ENCODE measurements at regions not wholly inside any gene's neighbourhood (a gene's known extent, or its start where the extent isn't known, plus 50 kb on each side); places are given as distances from the start of the nearest gene placed in this dataset.
"Not testable (repeated sequence)": the region's sequence is repeated elsewhere in the genome, so short reads cannot be mapped to it uniquely, and the experiment has no call there.

DNA sequence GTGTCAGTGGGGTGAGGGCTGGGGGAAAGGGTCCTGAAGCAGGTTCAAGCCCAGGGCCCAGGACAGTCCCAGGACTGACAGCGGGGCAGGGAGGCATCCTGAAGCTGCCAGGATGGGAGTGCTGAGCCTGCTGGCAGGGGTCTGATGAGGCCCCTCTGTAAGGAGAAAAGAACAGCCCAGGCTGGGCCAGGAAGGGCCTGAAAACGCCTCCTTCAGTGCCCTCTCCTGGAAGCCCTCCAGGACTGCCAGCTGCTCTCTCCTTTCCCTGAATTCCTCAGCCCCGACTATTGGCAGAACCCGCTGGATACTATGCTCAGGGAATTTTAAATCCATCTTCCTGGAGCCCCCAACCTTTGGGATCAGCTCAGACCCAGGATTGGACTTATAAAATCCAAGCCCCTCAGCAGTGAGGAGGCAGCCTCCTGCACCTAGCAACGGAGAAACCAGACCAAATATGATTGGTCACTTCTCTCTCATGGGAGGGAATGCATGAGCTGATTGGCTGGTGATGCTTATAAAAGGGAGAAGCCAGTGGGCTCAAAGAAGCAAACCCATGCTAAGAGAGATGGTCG lies 203.5 kb upstream of the LINGO1 start:
- no peaks in the 10 kb centered on the region for H4K20me1 ChIP-seq
- TF ChIP-seq Cebpa-rat (IDR thresholded peaks at IDR 0.05): no peak
- no peaks in the 10 kb centered on the region for H3K36me3 ChIP-seq
- peaks cover 17% of the 10 kb centered on the region for H3K4me1 ChIP-seq
- H3K4me2 ChIP-seq: no peak overlapping the region
- no peaks in the 10 kb centered on the region for H3K27me3 ChIP-seq
- no peaks in the 10 kb centered on the region for H3K9me3 ChIP-seq
- H3K27ac ChIP-seq: no peak overlapping the region
- no peak overlapping the region for H3K9ac ChIP-seq
- no peak overlapping the region for H3K4me3 ChIP-seq

DNA sequence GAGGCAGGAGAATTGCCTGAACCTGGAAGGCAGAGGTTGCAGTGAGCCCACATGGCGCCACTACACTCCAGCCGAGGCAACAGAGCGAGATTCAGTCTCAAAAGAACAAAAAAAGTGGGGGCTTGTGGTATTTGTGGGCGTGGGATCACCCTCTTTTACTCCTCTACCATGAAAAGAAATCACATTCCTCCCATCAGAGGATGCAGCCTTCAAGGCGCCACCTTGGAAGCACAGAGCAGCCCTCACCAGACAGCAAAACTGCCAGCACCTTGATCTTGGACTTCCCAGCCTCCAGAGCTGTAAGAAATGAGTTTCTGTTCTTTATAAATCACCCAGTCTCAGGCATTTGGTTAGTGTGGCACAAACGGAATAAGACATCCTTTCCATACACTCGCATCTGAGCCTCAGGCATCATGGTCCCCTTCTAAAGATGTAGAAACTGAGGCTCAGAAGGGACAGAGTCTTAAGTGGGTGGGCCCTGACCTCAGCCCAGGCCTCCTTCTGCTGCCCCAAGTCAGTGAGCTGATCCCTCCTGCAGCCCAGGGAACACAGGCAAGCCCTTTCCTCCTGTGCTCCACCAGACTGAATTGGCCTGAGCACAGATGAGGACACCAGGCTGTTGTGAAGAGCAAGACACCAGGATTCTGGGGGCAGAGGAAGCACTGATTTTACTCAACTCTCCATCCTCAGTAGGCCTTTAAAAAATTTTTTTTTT lies 201.7 kb upstream of the LINGO1 start:
- TF ChIP-seq Cebpa-rat (IDR thresholded peaks at IDR 0.05): no peak
- H3K9me3 ChIP-seq: no peaks in the 10 kb centered on the region
- peaks cover 17% of the 10 kb centered on the region for H3K4me1 ChIP-seq
- H3K9ac ChIP-seq: no peak overlapping the region
- no peaks in the 10 kb centered on the region for H3K36me3 ChIP-seq
- H3K4me2 ChIP-seq: no peak overlapping the region
- no peak overlapping the region for H3K27ac ChIP-seq
- no peaks in the 10 kb centered on the region for H3K27me3 ChIP-seq
- H4K20me1 ChIP-seq: no peaks in the 10 kb centered on the region
- no peak overlapping the region for H3K4me3 ChIP-seq

DNA sequence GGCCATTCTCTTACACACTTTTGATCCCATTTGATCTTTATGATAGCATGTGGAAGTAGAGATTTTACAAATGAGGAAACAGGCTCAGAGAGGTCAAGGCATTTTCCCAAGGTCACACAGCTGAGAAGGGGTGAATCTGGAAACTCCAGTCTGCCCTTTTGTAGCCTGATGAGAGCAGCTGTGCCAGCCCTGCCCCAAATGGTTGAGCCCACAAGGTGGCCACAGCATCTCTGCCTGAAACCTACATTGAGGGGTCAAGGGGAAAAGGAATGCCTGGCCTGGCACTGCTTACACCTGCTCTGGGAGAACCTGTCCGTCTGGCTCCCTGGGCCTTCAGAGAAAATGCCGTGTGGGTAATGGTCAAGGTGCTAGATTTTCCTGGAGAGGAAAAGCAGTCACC lies 200.2 kb upstream of the LINGO1 start:
- H3K9me3 ChIP-seq: no peaks in the 10 kb centered on the region
- H3K36me3 ChIP-seq: no peaks in the 10 kb centered on the region
- H3K4me2 ChIP-seq: no peak overlapping the region
- no peak overlapping the region for H3K4me3 ChIP-seq
- peaks cover 12% of the 10 kb centered on the region for H3K4me1 ChIP-seq
- TF ChIP-seq Cebpa-rat (IDR thresholded peaks at IDR 0.05): no peak
- H4K20me1 ChIP-seq: no peaks in the 10 kb centered on the region
- no peak overlapping the region for H3K27ac ChIP-seq
- no peak overlapping the region for H3K9ac ChIP-seq
- H3K27me3 ChIP-seq: no peaks in the 10 kb centered on the region

DNA sequence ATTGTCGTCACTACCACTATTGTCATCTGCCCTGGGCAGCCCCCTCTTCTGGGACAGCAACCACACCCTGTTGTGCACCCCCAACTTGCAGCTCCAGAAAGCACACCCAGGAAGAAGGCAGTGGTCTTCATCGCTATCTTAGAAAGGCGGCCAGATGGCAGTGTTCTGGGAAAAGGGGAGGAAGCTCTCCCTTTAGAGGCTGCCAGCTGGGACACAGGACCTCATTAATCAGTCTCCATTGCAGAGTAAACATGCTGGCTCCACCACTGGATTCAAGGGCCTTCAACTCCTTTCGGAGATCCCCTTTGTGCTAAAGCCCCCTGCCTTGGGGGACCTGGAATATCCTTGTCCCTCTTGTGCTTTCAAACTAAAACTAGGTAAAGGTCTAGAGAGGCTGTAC lies 199.3 kb upstream of the LINGO1 start:
- H3K36me3 ChIP-seq: no peaks in the 10 kb centered on the region
- no peak overlapping the region for H3K4me2 ChIP-seq
- no peaks in the 10 kb centered on the region; the same call in 1 of the 2 replicates for H4K20me1 ChIP-seq
- H3K9me3 ChIP-seq: no peaks in the 10 kb centered on the region
- no peak for TF ChIP-seq Cebpa-rat (IDR thresholded peaks at IDR 0.05)
- H3K27ac ChIP-seq: no peak overlapping the region
- no peak overlapping the region for H3K9ac ChIP-seq
- no peaks in the 10 kb centered on the region for H3K27me3 ChIP-seq
- no peak overlapping the region for H3K4me3 ChIP-seq
- peaks cover 4% of the 10 kb centered on the region; the same call in 1 of the 2 replicates for H3K4me1 ChIP-seq

DNA sequence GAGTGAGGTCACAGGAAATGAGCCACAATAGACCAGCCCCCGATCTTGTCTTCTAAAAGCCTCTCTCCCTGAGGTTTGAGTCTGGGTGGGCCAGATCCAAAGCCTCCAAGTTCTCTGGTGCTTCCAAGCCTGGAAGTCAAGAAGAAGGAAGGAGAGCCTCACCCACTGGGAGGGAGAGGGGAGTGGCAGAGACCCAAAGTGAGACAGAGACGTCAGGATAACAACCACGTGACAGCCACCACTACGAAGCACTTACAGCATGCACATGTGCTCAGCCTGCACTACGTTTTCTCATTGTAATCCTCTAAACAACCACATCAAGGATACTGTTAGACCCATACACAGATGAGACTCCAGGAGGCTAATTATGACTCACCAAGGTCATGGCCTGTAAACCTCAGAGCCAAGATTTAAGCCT lies 197.3 kb upstream of the LINGO1 start:
- TF ChIP-seq Cebpa-rat (IDR thresholded peaks at IDR 0.05): no peak
- no peak overlapping the region for H3K27ac ChIP-seq
- H4K20me1 ChIP-seq: no peaks in the 10 kb centered on the region; the same call in 1 of the 2 replicates
- no peak overlapping the region for H3K4me3 ChIP-seq
- no peaks in the 10 kb centered on the region for H3K27me3 ChIP-seq
- no peak overlapping the region for H3K9ac ChIP-seq
- no peaks in the 10 kb centered on the region for H3K9me3 ChIP-seq
- no peak overlapping the region for H3K4me2 ChIP-seq
- no peaks in the 10 kb centered on the region for H3K36me3 ChIP-seq
- H3K4me1 ChIP-seq: peaks cover 4% of the 10 kb centered on the region; the same call in 1 of the 2 replicates

GRCh38 chr15:77829331-77829730 lies 196.6 kb upstream of the LINGO1 start:
- H3K4me3 ChIP-seq, H3K4me2 ChIP-seq, H3K27me3 ChIP-seq, H3K4me1 ChIP-seq, H4K20me1 ChIP-seq, H3K27ac ChIP-seq, H3K9me3 ChIP-seq, H3K9ac ChIP-seq, H3K36me3 ChIP-seq: not testable (repeated sequence)

DNA sequence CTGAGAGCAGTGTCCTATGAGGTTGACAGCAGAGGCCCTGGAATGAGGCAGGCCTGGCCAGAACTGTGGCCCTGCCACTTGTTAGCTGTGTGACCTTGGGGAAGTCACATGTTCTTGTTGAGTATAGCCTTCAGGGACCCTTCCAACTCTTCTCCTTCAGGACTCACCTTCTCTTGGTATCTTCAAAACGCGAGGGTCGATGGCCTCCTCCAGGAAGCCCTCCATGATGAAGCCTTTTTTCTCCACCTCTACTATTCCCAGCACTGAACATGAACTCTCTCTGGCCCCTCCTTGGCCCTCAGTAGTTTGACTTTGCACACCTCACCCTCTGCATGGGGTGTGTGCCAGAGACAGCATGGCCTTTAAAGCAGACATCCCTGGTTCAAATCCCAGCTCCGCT lies 195.1 kb upstream of the LINGO1 start:
- H3K36me3 ChIP-seq: no peaks in the 10 kb centered on the region
- no peaks in the 10 kb centered on the region for H3K4me1 ChIP-seq
- H3K27me3 ChIP-seq: no peaks in the 10 kb centered on the region
- H3K4me2 ChIP-seq: no peak overlapping the region
- H3K9ac ChIP-seq: no peak overlapping the region
- H4K20me1 ChIP-seq: no peaks in the 10 kb centered on the region; the same call in 1 of the 2 replicates
- no peaks in the 10 kb centered on the region for H3K9me3 ChIP-seq
- no peak for TF ChIP-seq Cebpa-rat (IDR thresholded peaks at IDR 0.05)
- H3K27ac ChIP-seq: no peak overlapping the region
- no peak overlapping the region for H3K4me3 ChIP-seq

- no peak overlapping the region for H3K27ac ChIP-seq
Observed at GRCh38 chr15:77826006-77826695, 193.4 kb upstream of the LINGO1 start.

GRCh38 chr15:77825546-77825945 lies 192.8 kb upstream of the LINGO1 start:
- no peaks in the 10 kb centered on the region for H3K4me1 ChIP-seq
- H3K27me3 ChIP-seq: peaks cover 17% of the 10 kb centered on the region
- no peaks in the 10 kb centered on the region for H3K9me3 ChIP-seq
- TF ChIP-seq Cebpa-rat (IDR thresholded peaks at IDR 0.05): no peak
- no peaks in the 10 kb centered on the region for H3K36me3 ChIP-seq
- H3K4me2 ChIP-seq: no peak overlapping the region
- H3K4me3 ChIP-seq: no peak overlapping the region
- H3K27ac ChIP-seq: no peak overlapping the region
- no peak overlapping the region for H3K9ac ChIP-seq
- peaks cover 14% of the 10 kb centered on the region; the same call in 1 of the 2 replicates for H4K20me1 ChIP-seq

More at GRCh38 chr15:77826006-77826695, 193.4 kb upstream of the LINGO1 start:
- Histone ChIP-seq H3K4me1 (no peaks in the 10 kb centered on the region), H3K9ac (no peak overlapping the region), H3K27me3 (peaks cover 11% of the 10 kb centered on the region), H4K20me1 (peaks cover 8% of the 10 kb centered on the region; the same call in 1 of the 2 replicates), H3K4me2 (no peak overlapping the region), H3K9me3 (no peaks in the 10 kb centered on the region), H3K4me3 (no peak overlapping the region), H3K36me3 (no peaks in the 10 kb centered on the region)
- TF ChIP-seq Cebpa-rat (IDR thresholded peaks at IDR 0.05): no peak

DNA sequence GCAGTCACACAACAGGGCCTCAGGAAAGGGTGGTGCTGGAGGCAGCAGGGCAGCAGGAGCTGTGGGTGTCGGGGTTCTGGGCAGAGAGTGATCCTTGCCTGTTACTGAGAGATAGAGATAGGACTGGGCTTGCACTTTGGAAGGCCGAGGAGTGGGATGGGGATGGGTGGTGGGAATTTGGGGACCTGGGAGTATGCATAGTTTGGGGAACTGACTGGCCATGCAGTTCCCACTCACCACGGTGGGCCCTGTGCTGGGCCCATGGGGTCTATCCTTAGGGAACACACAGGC lies 192.5 kb upstream of the LINGO1 start:
- no peak for TF ChIP-seq Cebpa-rat (IDR thresholded peaks at IDR 0.05)
- H3K9me3 ChIP-seq: no peaks in the 10 kb centered on the region
- no peak overlapping the region for H3K4me3 ChIP-seq

More for the DNA sequence above, 192.5 kb upstream of the LINGO1 start:
- H3K9ac ChIP-seq: no peak overlapping the region
- H3K4me2 ChIP-seq: no peak overlapping the region
- H3K4me1 ChIP-seq: no peaks in the 10 kb centered on the region
- H3K36me3 ChIP-seq: no peaks in the 10 kb centered on the region
- H3K27ac ChIP-seq: no peak overlapping the region
- peaks cover 18% of the 10 kb centered on the region; the same call in 1 of the 2 replicates for H4K20me1 ChIP-seq
- peaks cover 21% of the 10 kb centered on the region for H3K27me3 ChIP-seq
